GM23338 (cell line): ENCODE measurements at regions not wholly inside any gene's neighbourhood (a gene's known extent, or its start where the extent isn't known, plus 50 kb on each side); places are given as distances from the start of the nearest gene placed in this dataset.

Experiments
- ATAC-seq: fragments of 200-7000 bp; cut with Tn5 transposase; 3 replicates; pipeline ENCODE4 v1.9.1; 2020
- DNase-seq: peaks from one replicate; pipeline ENCODE4 v3.0.0-alpha.2; 2015; ENCODE audit warnings: low spot score
- H2AFZ ChIP-seq: fragments of 200-600 bp; sonication (generic); 2 replicates; pipeline ENCODE4 v1.8.0; 2016; ENCODE audit warnings: antibody characterized with exemption, mild to moderate bottlenecking, moderate library complexity
- H3F3A ChIP-seq: fragments of 200-600 bp; sonication (generic); replicated peaks from 2 replicates; pipeline ENCODE4 v1.8.0; 2017; ENCODE audit warnings: antibody characterized with exemption, mixed run types, low read depth
- H3K27ac ChIP-seq: fragments of 200-600 bp; sonication (generic); 2 replicates; pipeline ENCODE4 v1.6.1; 2016; ENCODE audit warnings: low read depth
- H3K27me3 ChIP-seq: fragments of 200-600 bp; sonication (generic); 2 replicates; pipeline ENCODE4 v1.8.0; 2016; ENCODE audit warnings: mild to moderate bottlenecking, mixed run types, moderate library complexity; ENCODE audit not compliant: insufficient read depth
- H3K36me3 ChIP-seq: fragments of 200-600 bp; sonication (generic); 2 replicates; pipeline ENCODE4 v1.8.0; 2016; ENCODE audit warnings: mild to moderate bottlenecking; ENCODE audit not compliant: insufficient read depth
- H3K4me1 ChIP-seq: fragments of 200-600 bp; sonication (generic); 2 replicates; pipeline ENCODE4 v1.8.0; 2016; ENCODE audit warnings: mild to moderate bottlenecking, moderate library complexity; ENCODE audit not compliant: insufficient read depth
- H3K4me2 ChIP-seq: fragments of 200-600 bp; sonication (generic); 2 replicates; pipeline ENCODE4 v1.7.1; 2017; ENCODE audit warnings: mixed run types
- H3K4me3 ChIP-seq: fragments of 200-600 bp; sonication (generic); 2 replicates; pipeline ENCODE4 v1.6.1; 2016; ENCODE audit warnings: mixed run types
- H3K79me2 ChIP-seq: fragments of 200-600 bp; sonication (generic); replicated peaks from 2 replicates; pipeline ENCODE4 v1.8.0; 2017; ENCODE audit warnings: mild to moderate bottlenecking; ENCODE audit not compliant: insufficient read depth
- H3K9me2 ChIP-seq: fragments of 200-600 bp; sonication (generic); 2 replicates; pipeline ENCODE4 v1.8.0; 2017; ENCODE audit not compliant: insufficient read depth
- H4K20me1 ChIP-seq: fragments of 200-600 bp; sonication (generic); replicated peaks from 2 replicates; pipeline ENCODE4 v1.8.0; 2017; ENCODE audit warnings: mild to moderate bottlenecking; ENCODE audit not compliant: insufficient read depth
- H3K27ac Mint-ChIP-seq: 2 replicates; pipeline ENCODE4 v1.8.0; 2020; ENCODE audit warnings: inconsistent platforms, mild to moderate bottlenecking, moderate library complexity, mixed read lengths
- H3K27me3 Mint-ChIP-seq: 3 replicates; pipeline ENCODE4 v1.8.0; 2022; ENCODE audit warnings: low read depth, mild to moderate bottlenecking, moderate library complexity, mixed read lengths, inconsistent platforms; ENCODE audit not compliant: insufficient read depth, poor library complexity
- H3K36me3 Mint-ChIP-seq: 3 replicates; pipeline ENCODE4 v1.8.0; 2021; ENCODE audit warnings: low read depth, mild to moderate bottlenecking, inconsistent platforms, moderate library complexity, mixed read lengths
- H3K4me1 Mint-ChIP-seq: 3 replicates; pipeline ENCODE4 v1.8.0; 2020; ENCODE audit warnings: mild to moderate bottlenecking, inconsistent platforms, mixed read lengths
- H3K4me3 Mint-ChIP-seq: 3 replicates; pipeline ENCODE4 v1.8.0; 2021; ENCODE audit warnings: moderate library complexity, mild to moderate bottlenecking, inconsistent platforms, mixed read lengths
- H3K9me3 Mint-ChIP-seq: 3 replicates; pipeline ENCODE4 v1.8.0; 2020; ENCODE audit warnings: moderate library complexity, mild to moderate bottlenecking, inconsistent platforms, mixed read lengths
- CREB1 ChIP-seq: fragments of 250-450 bp; sonication (Bioruptor Pico); IDR thresholded peaks from 2 replicates; pipeline ENCODE4 v1.5.0; 2020; ENCODE audit warnings: low read depth, mild to moderate bottlenecking, moderate library complexity
- ETS1 ChIP-seq: IDR thresholded peaks from 2 replicates; pipeline ENCODE4 v1.6.1; 2016; ENCODE audit warnings: antibody characterized with exemption
- EZH2 ChIP-seq: fragments of 200-600 bp; sonication (generic); IDR thresholded peaks from one replicate; pipeline ENCODE4 v1.8.0; 2017; ENCODE audit warnings: antibody characterized with exemption, mild to moderate bottlenecking, low read depth; ENCODE audit not compliant: unreplicated experiment
- EZH2phosphoT487 ChIP-seq: fragments of 200-600 bp; sonication (generic); IDR thresholded peaks from one replicate; pipeline ENCODE4 v1.8.1; 2018; ENCODE audit warnings: antibody characterized with exemption; ENCODE audit not compliant: unreplicated experiment
- JUNB ChIP-seq: IDR thresholded peaks from one replicate; pipeline ENCODE4 v1.6.1; 2016; ENCODE audit warnings: antibody characterized with exemption; ENCODE audit not compliant: unreplicated experiment
- REST ChIP-seq: IDR thresholded peaks from one replicate; pipeline ENCODE4 v1.6.1; 2018; ENCODE audit warnings: antibody characterized with exemption; ENCODE audit not compliant: unreplicated experiment
- STAT1 ChIP-seq: IDR thresholded peaks from one replicate; pipeline ENCODE4 v1.6.1; 2016; ENCODE audit warnings: antibody characterized with exemption; ENCODE audit not compliant: unreplicated experiment
- ZNF114 ChIP-seq: fragments of 250-450 bp; sonication (Bioruptor Pico); IDR thresholded peaks from 2 replicates; pipeline ENCODE4 v1.5.0; 2020; ENCODE audit warnings: mild to moderate bottlenecking, moderate library complexity
- ZNF331 ChIP-seq: fragments of 250-450 bp; sonication (Bioruptor Pico); IDR thresholded peaks from 2 replicates; pipeline ENCODE4 v1.5.0; 2020; ENCODE audit warnings: low read depth, mild to moderate bottlenecking, moderate library complexity
- TF ChIP-seq, protein P1 (sequence below): fragments of 250-450 bp; sonication (Bioruptor Pico); IDR thresholded peaks from 2 replicates; pipeline ENCODE4 v1.5.0; 2020; ENCODE audit warnings: mild to moderate bottlenecking, moderate library complexity
- TF ChIP-seq, protein P2 (sequence below), 2 experiments: fragments of 200-600 bp in 1 of 2; sonication (generic) in 1 of 2; conservative IDR thresholded peaks; 2 replicates each; pipeline versions ENCODE4 v1.5.1 to v1.6.1; 2016 to 2017; ENCODE audit warnings: antibody characterized with exemption in 2 of 2, low read depth in 2 of 2, mild to moderate bottlenecking in 2 of 2, moderate library complexity in 1 of 2

- TF ChIP-seq, protein P1, sequence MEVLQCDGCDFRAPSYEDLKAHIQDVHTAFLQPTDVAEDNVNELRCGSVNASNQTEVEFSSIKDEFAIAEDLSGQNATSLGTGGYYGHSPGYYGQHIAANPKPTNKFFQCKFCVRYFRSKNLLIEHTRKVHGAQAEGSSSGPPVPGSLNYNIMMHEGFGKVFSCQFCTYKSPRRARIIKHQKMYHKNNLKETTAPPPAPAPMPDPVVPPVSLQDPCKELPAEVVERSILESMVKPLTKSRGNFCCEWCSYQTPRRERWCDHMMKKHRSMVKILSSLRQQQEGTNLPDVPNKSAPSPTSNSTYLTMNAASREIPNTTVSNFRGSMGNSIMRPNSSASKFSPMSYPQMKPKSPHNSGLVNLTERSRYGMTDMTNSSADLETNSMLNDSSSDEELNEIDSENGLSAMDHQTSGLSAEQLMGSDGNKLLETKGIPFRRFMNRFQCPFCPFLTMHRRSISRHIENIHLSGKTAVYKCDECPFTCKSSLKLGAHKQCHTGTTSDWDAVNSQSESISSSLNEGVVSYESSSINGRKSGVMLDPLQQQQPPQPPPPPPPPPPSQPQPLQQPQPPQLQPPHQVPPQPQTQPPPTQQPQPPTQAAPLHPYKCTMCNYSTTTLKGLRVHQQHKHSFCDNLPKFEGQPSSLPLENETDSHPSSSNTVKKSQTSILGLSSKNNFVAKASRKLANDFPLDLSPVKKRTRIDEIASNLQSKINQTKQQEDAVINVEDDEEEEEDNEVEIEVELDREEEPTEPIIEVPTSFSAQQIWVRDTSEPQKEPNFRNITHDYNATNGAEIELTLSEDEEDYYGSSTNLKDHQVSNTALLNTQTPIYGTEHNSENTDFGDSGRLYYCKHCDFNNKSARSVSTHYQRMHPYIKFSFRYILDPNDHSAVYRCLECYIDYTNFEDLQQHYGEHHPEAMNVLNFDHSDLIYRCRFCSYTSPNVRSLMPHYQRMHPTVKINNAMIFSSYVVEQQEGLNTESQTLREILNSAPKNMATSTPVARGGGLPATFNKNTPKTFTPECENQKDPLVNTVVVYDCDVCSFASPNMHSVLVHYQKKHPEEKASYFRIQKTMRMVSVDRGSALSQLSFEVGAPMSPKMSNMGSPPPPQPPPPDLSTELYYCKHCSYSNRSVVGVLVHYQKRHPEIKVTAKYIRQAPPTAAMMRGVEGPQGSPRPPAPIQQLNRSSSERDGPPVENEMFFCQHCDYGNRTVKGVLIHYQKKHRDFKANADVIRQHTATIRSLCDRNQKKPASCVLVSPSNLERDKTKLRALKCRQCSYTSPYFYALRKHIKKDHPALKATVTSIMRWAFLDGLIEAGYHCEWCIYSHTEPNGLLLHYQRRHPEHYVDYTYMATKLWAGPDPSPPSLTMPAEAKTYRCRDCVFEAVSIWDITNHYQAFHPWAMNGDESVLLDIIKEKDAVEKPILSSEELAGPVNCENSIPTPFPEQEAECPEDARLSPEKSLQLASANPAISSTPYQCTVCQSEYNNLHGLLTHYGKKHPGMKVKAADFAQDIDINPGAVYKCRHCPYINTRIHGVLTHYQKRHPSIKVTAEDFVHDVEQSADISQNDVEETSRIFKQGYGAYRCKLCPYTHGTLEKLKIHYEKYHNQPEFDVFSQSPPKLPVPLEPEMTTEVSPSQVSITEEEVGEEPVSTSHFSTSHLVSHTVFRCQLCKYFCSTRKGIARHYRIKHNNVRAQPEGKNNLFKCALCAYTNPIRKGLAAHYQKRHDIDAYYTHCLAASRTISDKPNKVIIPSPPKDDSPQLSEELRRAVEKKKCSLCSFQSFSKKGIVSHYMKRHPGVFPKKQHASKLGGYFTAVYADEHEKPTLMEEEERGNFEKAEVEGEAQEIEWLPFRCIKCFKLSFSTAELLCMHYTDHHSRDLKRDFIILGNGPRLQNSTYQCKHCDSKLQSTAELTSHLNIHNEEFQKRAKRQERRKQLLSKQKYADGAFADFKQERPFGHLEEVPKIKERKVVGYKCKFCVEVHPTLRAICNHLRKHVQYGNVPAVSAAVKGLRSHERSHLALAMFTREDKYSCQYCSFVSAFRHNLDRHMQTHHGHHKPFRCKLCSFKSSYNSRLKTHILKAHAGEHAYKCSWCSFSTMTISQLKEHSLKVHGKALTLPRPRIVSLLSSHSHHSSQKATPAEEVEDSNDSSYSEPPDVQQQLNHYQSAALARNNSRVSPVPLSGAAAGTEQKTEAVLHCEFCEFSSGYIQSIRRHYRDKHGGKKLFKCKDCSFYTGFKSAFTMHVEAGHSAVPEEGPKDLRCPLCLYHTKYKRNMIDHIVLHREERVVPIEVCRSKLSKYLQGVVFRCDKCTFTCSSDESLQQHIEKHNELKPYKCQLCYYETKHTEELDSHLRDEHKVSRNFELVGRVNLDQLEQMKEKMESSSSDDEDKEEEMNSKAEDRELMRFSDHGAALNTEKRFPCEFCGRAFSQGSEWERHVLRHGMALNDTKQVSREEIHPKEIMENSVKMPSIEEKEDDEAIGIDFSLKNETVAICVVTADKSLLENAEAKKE (CRISPR knock-in tag) = no peak
- no peak for TF ChIP-seq ETS1
These were observed 146.7 kb upstream of the NFIA start (continued) for GRCh38 chr1:60935599-60936110.

DNA sequence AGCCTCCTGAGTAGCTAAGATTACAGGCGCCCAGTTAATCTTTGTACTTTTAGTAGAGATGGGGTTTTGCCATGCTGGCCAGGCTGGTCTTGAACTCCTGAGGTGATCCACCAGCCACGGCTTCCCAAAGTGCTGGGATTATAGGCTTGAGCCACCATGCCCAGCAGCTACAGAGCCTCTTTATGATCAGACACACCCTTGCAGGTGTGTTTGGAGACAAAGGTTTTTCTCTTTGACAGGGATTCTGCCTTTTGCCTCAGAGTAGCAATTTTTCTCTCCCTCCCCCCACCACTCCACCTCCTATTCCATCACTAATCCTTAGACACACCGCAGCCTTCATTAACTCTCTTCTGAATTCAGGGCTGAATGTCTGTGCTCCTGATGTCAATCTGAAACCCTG is 152.2 kb upstream of the NFIA start:
- Histone ChIP-seq H3K27me3 (no peaks in the 10 kb centered on the region), H2AFZ (peak overlapping the region; percentile 82; the same call in 1 of the 2 replicates), H3F3A (no peaks in the 10 kb centered on the region), H3K79me2 (no peaks in the 10 kb centered on the region), H4K20me1 (no peaks in the 10 kb centered on the region), H3K4me3 (no peak overlapping the region), H3K36me3 (no peaks in the 10 kb centered on the region), H3K4me1 (peaks cover 10% of the 10 kb centered on the region), H3K9me2 (peaks cover 6% of the 10 kb centered on the region; the same call in 1 of the 2 replicates), H3K27ac (no peak overlapping the region), H3K4me2 (no peak overlapping the region)
- no peak overlapping the region for H3K4me3 Mint-ChIP-seq
- no peaks in the 10 kb centered on the region; the same call in 2 of the 3 replicates for H3K36me3 Mint-ChIP-seq
- no peaks in the 10 kb centered on the region for H3K9me3 Mint-ChIP-seq
- no peak overlapping the region for H3K27ac Mint-ChIP-seq
- peaks cover 15% of the 10 kb centered on the region for H3K4me1 Mint-ChIP-seq
- DNase-seq (no peak), ATAC-seq (no peak)
- no peaks in the 10 kb centered on the region for H3K27me3 Mint-ChIP-seq
- TF ChIP-seq ZNF114 (CRISPR knock-in tag) (no peak), EZH2phosphoT487 (no peak), JUNB (no peak), CREB1 (no peak), EZH2 (no peak), ZNF331 (CRISPR knock-in tag) (no peak), STAT1 (no peak), REST (no peak)
- TF ChIP-seq, protein P2, sequence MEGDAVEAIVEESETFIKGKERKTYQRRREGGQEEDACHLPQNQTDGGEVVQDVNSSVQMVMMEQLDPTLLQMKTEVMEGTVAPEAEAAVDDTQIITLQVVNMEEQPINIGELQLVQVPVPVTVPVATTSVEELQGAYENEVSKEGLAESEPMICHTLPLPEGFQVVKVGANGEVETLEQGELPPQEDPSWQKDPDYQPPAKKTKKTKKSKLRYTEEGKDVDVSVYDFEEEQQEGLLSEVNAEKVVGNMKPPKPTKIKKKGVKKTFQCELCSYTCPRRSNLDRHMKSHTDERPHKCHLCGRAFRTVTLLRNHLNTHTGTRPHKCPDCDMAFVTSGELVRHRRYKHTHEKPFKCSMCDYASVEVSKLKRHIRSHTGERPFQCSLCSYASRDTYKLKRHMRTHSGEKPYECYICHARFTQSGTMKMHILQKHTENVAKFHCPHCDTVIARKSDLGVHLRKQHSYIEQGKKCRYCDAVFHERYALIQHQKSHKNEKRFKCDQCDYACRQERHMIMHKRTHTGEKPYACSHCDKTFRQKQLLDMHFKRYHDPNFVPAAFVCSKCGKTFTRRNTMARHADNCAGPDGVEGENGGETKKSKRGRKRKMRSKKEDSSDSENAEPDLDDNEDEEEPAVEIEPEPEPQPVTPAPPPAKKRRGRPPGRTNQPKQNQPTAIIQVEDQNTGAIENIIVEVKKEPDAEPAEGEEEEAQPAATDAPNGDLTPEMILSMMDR (conservative IDR thresholded peaks at IDR 0.05; ENCODE audit: low read depth in 2 of 2) = no peak
